Aorta (tissue), 5 donors: ENCODE measurements at regions not wholly inside any gene's neighbourhood (a gene's known extent, or its start where the extent isn't known, plus 50 kb on each side); places are given as distances from the start of the nearest gene placed in this dataset.

Source experiments
- ATAC-seq: fragments of 200-7000 bp; cut with Tn5 transposase; one replicate; pipeline ENCODE4 v1.9.1; 2022; ENCODE audit warnings: moderate library complexity; ENCODE audit not compliant: low FRiP score
- DNase-seq, 2 donors: peaks; one replicate each; pipeline ENCODE4 v3.0.0-alpha.2; 2020
- H3K27ac ChIP-seq, 2 donors: one replicate each; pipeline ENCODE4 v1.5.1; 2013; ENCODE audit warnings: low read length in 2 of 2, mild to moderate bottlenecking in 2 of 2, moderate library complexity in 2 of 2, control low read depth in 1 of 2, inconsistent platforms in 1 of 2, low read depth in 1 of 2
- H3K27me3 ChIP-seq, 2 donors: one replicate each; pipeline ENCODE4 v1.6.1; 2013; ENCODE audit warnings: control low read depth in 1 of 2, low read length in 1 of 2, mild to moderate bottlenecking in 1 of 2, moderate library complexity in 1 of 2; ENCODE audit not compliant: insufficient read depth in 2 of 2, control insufficient read depth in 1 of 2
- H3K36me3 ChIP-seq, 2 donors: one replicate each; pipeline ENCODE4 v1.6.1; 2013; ENCODE audit warnings: control low read depth in 1 of 2, low read length in 1 of 2, mild to moderate bottlenecking in 1 of 2; ENCODE audit not compliant: insufficient read depth in 2 of 2, control insufficient read depth in 1 of 2
- H3K4me1 ChIP-seq, 2 donors: one replicate each; pipeline ENCODE4 v1.6.1; 2013; ENCODE audit warnings: low read length in 2 of 2, control low read depth in 1 of 2, mild to moderate bottlenecking in 1 of 2, moderate library complexity in 1 of 2; ENCODE audit not compliant: insufficient read depth in 2 of 2, control insufficient read depth in 1 of 2
- H3K4me3 ChIP-seq, 2 donors: one replicate each; pipeline ENCODE4 v1.5.1; 2013; ENCODE audit warnings: low read length in 2 of 2, control low read depth in 1 of 2, mild to moderate bottlenecking in 1 of 2
- H3K9me3 ChIP-seq: one replicate; pipeline ENCODE4 v1.6.1; 2013; ENCODE audit warnings: mild to moderate bottlenecking, low read length; ENCODE audit not compliant: control insufficient read depth
- WGBS, 2 donors: extraction: QIAGEN DNeasy Blood & Tissue Kit; methylation state at CpG; one replicate each; pipeline ENCODE4 v1.1.7; 2013; 5-methylcytosine and 5-hydroxymethylcytosine counted together
- intact Hi-C, 2 donors: fragments of 100-400 bp; cut with DNase I; formaldehyde crosslinking; loops; one replicate each; pipeline versions ENCODE4 v1.14.2 to v1.15.0; 2022
- donor health status: healthy with polysubstance abuse.
- donor health status: Bipolar disorder and iron deficiency.
- donor health status: DM: no; HTN: no; CAD: no.
- donor health status: DM: no; HTN: no; CAD: no.
- donor health status: DM: yes; HTN: yes; CAD: no.

- no peaks in the 10 kb centered on the region for H3K36me3 ChIP-seq
- no peak overlapping the region for H3K27ac ChIP-seq
- no peak for DNase-seq
- no peaks in the 10 kb centered on the region for H3K4me1 ChIP-seq
- no peaks in the 10 kb centered on the region for H3K27me3 ChIP-seq
- H3K4me3 ChIP-seq = no peak overlapping the region
- ATAC-seq = no peak
- no peaks in the 10 kb centered on the region for H3K9me3 ChIP-seq
- WGBS, 2 donors = 49 to 52% methylated on average over 2 of the region's 2 CpGs
- intact Hi-C loops = no loop called here
Observed at GRCh38 chr2:56770490-56770889, 586.7 kb downstream of the CCDC85A start.

GRCh38 chr2:56784046-56784445 is 600.3 kb downstream of the CCDC85A start:
- no peaks in the 10 kb centered on the region for H3K36me3 ChIP-seq

GRCh38 chr2:56801214-56801613 is 617.4 kb downstream of the CCDC85A start:
- DNase-seq (no peak), ATAC-seq (no peak)
- intact Hi-C loops = no loop called here
- H3K9me3 ChIP-seq = no peaks in the 10 kb centered on the region
- H3K36me3 ChIP-seq = no peaks in the 10 kb centered on the region
- H3K4me3 ChIP-seq = no peak overlapping the region
- WGBS, 2 donors = 84 to 85% methylated on average over 2 of the region's 2 CpGs
- no peaks in the 10 kb centered on the region for H3K27me3 ChIP-seq
- no peaks in the 10 kb centered on the region for H3K4me1 ChIP-seq
- no peak overlapping the region for H3K27ac ChIP-seq

More at GRCh38 chr2:56784046-56784445, 600.3 kb downstream of the CCDC85A start:
- intact Hi-C loops = no loop called here
- Histone ChIP-seq H3K27ac (no peak overlapping the region), H3K27me3 (no peaks in the 10 kb centered on the region), H3K9me3 (no peaks in the 10 kb centered on the region), H3K4me3 (no peak overlapping the region), H3K4me1 (no peaks in the 10 kb centered on the region)
- ATAC-seq (no peak), DNase-seq (no peak)
- WGBS, 2 donors = 73 to 81% methylated on average over 3 of the region's 3 CpGs

GRCh38 chr2:56801770-56802169 is 618.0 kb downstream of the CCDC85A start:
- Histone ChIP-seq H3K36me3 (no peaks in the 10 kb centered on the region), H3K4me3 (no peak overlapping the region), H3K27me3 (no peaks in the 10 kb centered on the region), H3K9me3 (no peaks in the 10 kb centered on the region), H3K27ac (no peak overlapping the region), H3K4me1 (no peaks in the 10 kb centered on the region)
- WGBS, 2 donors = 38 to 44% methylated on average over 3 of the region's 3 CpGs
- DNase-seq = no peak
- intact Hi-C loops = no loop called here
- no peak for ATAC-seq

GRCh38 chr2:56803596-56803995 is 619.8 kb downstream of the CCDC85A start:
- ATAC-seq (no peak), DNase-seq (no peak)
- no peak overlapping the region for H3K27ac ChIP-seq
- no peak overlapping the region for H3K4me3 ChIP-seq
- WGBS, 2 donors = 84 to 91% methylated on average over 3 of the region's 3 CpGs
- intact Hi-C loops = no loop called here
- H3K4me1 ChIP-seq = no peaks in the 10 kb centered on the region
- H3K36me3 ChIP-seq = no peaks in the 10 kb centered on the region
- H3K27me3 ChIP-seq = no peaks in the 10 kb centered on the region
- no peaks in the 10 kb centered on the region for H3K9me3 ChIP-seq

GRCh38 chr2:56806924-56807323 is 623.1 kb downstream of the CCDC85A start:
- H3K36me3 ChIP-seq = no peaks in the 10 kb centered on the region
- 49 to 70% methylated on average over 1 of the region's 1 CpG for WGBS, 2 donors
- no peaks in the 10 kb centered on the region for H3K27me3 ChIP-seq
- no peaks in the 10 kb centered on the region for H3K9me3 ChIP-seq
- ATAC-seq (no peak), DNase-seq (no peak)
- intact Hi-C loops = no loop called here
- H3K27ac ChIP-seq = no peak overlapping the region
- H3K4me1 ChIP-seq = no peaks in the 10 kb centered on the region
- H3K4me3 ChIP-seq = no peak overlapping the region

- ATAC-seq (no peak), DNase-seq (no peak)
- no peaks in the 10 kb centered on the region for H3K4me1 ChIP-seq
- WGBS, 2 donors = 76% methylated on average over 2 of the region's 2 CpGs
- no peaks in the 10 kb centered on the region for H3K27me3 ChIP-seq
- H3K27ac ChIP-seq = no peak overlapping the region
- no peaks in the 10 kb centered on the region for H3K9me3 ChIP-seq
- no peak overlapping the region for H3K4me3 ChIP-seq
- H3K36me3 ChIP-seq = no peaks in the 10 kb centered on the region
- intact Hi-C loops = no loop called here
Observed at GRCh38 chr2:56807861-56808260, 624.1 kb downstream of the CCDC85A start.

GRCh38 chr2:56811401-56811800 is 627.6 kb downstream of the CCDC85A start:
- Histone ChIP-seq H3K9me3 (no peaks in the 10 kb centered on the region), H3K27me3 (no peaks in the 10 kb centered on the region), H3K27ac (no peak overlapping the region), H3K4me1 (no peaks in the 10 kb centered on the region), H3K4me3 (no peak overlapping the region), H3K36me3 (no peaks in the 10 kb centered on the region)
- no peak for ATAC-seq
- DNase-seq = no peak
- WGBS, 2 donors = 33 to 34% methylated on average over 2 of the region's 2 CpGs
- intact Hi-C loops = no loop called here

GRCh38 chr2:56812432-56812831 is 628.6 kb downstream of the CCDC85A start:
- intact Hi-C loops = no loop called here
- 32 to 33% methylated on average over 1 of the region's 1 CpG for WGBS, 2 donors
- Histone ChIP-seq H3K9me3 (peaks cover 3% of the 10 kb centered on the region), H3K27ac (no peak overlapping the region), H3K27me3 (no peaks in the 10 kb centered on the region), H3K36me3 (no peaks in the 10 kb centered on the region), H3K4me3 (no peak overlapping the region), H3K4me1 (no peaks in the 10 kb centered on the region)
- DNase-seq (no peak), ATAC-seq (no peak)
